DOHH2 (cell line): ENCODE measurements at regions not wholly inside any gene's neighbourhood (a gene's known extent, or its start where the extent isn't known, plus 50 kb on each side); places are given as distances from the start of the nearest gene placed in this dataset.
A peak's percentile ranks its signal among the peaks of the same experiment; 100 is the strongest.
"Not testable (repeated sequence)": the region's sequence is repeated elsewhere in the genome, so short reads cannot be mapped to it uniquely, and the experiment has no call there.

Experiments
- H3F3A ChIP-seq: fragments of 200-600 bp; sonication (generic), shearing (Covaris generic); 2 replicates; pipeline ENCODE4 v1.6.0; 2016; ENCODE audit warnings: antibody characterized with exemption, mild to moderate bottlenecking; ENCODE audit not compliant: control insufficient read depth, insufficient read depth
- H3K27ac ChIP-seq: fragments of 200-600 bp; sonication (generic); 2 replicates; pipeline ENCODE4 v1.5.1; 2014; ENCODE audit warnings: low read depth, mild to moderate bottlenecking, low read length, moderate library complexity
- H3K27me3 ChIP-seq: fragments of 200-600 bp; sonication (generic); 2 replicates; pipeline ENCODE4 v1.6.1; 2014; ENCODE audit warnings: mild to moderate bottlenecking, low read length, mixed read lengths; ENCODE audit not compliant: control insufficient read depth
- H3K36me3 ChIP-seq: fragments of 200-600 bp; sonication (generic); 2 replicates; pipeline ENCODE4 v1.6.1; 2014; ENCODE audit warnings: mild to moderate bottlenecking, low read length, moderate library complexity, mixed read lengths; ENCODE audit not compliant: control insufficient read depth
- H3K4me1 ChIP-seq: fragments of 200-600 bp; sonication (generic); 2 replicates; pipeline ENCODE4 v1.6.1; 2014; ENCODE audit warnings: mild to moderate bottlenecking, low read length, mixed read lengths; ENCODE audit not compliant: control insufficient read depth
- H3K4me2 ChIP-seq: fragments of 200-600 bp; sonication (generic); 2 replicates; pipeline ENCODE4 v1.6.0; 2014; ENCODE audit warnings: mild to moderate bottlenecking, low read length, moderate library complexity
- H3K4me3 ChIP-seq: fragments of 200-600 bp; sonication (generic); 2 replicates; pipeline ENCODE4 v1.5.1; 2014; ENCODE audit warnings: mild to moderate bottlenecking, low read length, mixed read lengths
- H3K79me2 ChIP-seq: fragments of 200-600 bp; sonication (generic); 2 replicates; pipeline ENCODE4 v1.6.1; 2014; ENCODE audit warnings: mild to moderate bottlenecking, low read length, mixed read lengths; ENCODE audit not compliant: control insufficient read depth
- H3K9me2 ChIP-seq: fragments of 200-600 bp; sonication (generic); replicated peaks from 2 replicates; pipeline ENCODE4 v1.6.1; 2014; ENCODE audit warnings: mild to moderate bottlenecking, low read length, mixed read lengths; ENCODE audit not compliant: control insufficient read depth
- H3K9me3 ChIP-seq: fragments of 200-600 bp; sonication (generic); 2 replicates; pipeline ENCODE4 v1.6.1; 2014; ENCODE audit warnings: antibody characterized with exemption, low read length, mixed read lengths; ENCODE audit not compliant: control insufficient read depth, insufficient read depth
- H4K20me1 ChIP-seq: fragments of 200-600 bp; sonication (generic); 2 replicates; pipeline ENCODE4 v1.6.0; 2014; ENCODE audit warnings: low read depth, mild to moderate bottlenecking, antibody characterized with exemption, low read length, moderate library complexity; ENCODE audit not compliant: control insufficient read depth, insufficient read depth
- EZH2phosphoT487 ChIP-seq: fragments of 200-600 bp; sonication (generic); IDR thresholded peaks from 2 replicates; pipeline ENCODE4 v1.6.1; 2017; ENCODE audit warnings: borderline replicate concordance, mild to moderate bottlenecking, antibody characterized with exemption, low read length, moderate library complexity, mixed read lengths
- TF ChIP-seq, protein P1 (sequence below): fragments of 200-600 bp; sonication (generic); IDR thresholded peaks from one replicate; pipeline ENCODE4 v1.5.1; 2014; ENCODE audit warnings: antibody characterized with exemption, mild to moderate bottlenecking, low read depth, low read length; ENCODE audit not compliant: poor library complexity, severe bottlenecking

DNA sequence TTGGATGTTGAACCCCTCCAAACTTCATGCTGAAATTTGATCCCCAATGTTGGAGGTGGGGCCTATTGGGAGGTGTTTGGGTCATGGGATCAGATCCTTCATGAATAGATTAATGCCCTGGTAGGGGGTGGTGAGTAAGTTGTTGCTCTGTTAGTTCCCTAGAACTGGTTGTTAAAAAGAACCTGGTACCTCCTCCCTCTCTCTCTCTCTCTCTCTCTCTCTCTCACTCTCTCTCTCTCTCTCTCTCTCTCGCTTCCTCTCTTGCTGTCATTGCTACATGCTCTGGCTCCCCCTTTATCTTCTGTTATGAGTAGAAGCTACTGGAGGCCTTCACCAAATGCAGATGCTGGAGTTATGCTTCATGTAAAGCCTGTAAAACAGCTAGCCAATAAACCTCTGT is 498.2 kb upstream of the NR5A2 start:
- Histone ChIP-seq H3F3A (no peaks in the 10 kb centered on the region), H4K20me1 (no peaks in the 10 kb centered on the region), H3K4me1 (no peaks in the 10 kb centered on the region), H3K9me3 (peaks cover 9% of the 10 kb centered on the region; the same call in 1 of the 2 replicates), H3K4me3 (no peak overlapping the region), H3K27me3 (no peaks in the 10 kb centered on the region), H3K79me2 (no peaks in the 10 kb centered on the region), H3K36me3 (no peaks in the 10 kb centered on the region), H3K27ac (no peak overlapping the region), H3K4me2 (no peak overlapping the region), H3K9me2 (no peaks in the 10 kb centered on the region)
- TF ChIP-seq, protein P1, sequence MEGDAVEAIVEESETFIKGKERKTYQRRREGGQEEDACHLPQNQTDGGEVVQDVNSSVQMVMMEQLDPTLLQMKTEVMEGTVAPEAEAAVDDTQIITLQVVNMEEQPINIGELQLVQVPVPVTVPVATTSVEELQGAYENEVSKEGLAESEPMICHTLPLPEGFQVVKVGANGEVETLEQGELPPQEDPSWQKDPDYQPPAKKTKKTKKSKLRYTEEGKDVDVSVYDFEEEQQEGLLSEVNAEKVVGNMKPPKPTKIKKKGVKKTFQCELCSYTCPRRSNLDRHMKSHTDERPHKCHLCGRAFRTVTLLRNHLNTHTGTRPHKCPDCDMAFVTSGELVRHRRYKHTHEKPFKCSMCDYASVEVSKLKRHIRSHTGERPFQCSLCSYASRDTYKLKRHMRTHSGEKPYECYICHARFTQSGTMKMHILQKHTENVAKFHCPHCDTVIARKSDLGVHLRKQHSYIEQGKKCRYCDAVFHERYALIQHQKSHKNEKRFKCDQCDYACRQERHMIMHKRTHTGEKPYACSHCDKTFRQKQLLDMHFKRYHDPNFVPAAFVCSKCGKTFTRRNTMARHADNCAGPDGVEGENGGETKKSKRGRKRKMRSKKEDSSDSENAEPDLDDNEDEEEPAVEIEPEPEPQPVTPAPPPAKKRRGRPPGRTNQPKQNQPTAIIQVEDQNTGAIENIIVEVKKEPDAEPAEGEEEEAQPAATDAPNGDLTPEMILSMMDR: no peak
- no peak for TF ChIP-seq EZH2phosphoT487

DNA sequence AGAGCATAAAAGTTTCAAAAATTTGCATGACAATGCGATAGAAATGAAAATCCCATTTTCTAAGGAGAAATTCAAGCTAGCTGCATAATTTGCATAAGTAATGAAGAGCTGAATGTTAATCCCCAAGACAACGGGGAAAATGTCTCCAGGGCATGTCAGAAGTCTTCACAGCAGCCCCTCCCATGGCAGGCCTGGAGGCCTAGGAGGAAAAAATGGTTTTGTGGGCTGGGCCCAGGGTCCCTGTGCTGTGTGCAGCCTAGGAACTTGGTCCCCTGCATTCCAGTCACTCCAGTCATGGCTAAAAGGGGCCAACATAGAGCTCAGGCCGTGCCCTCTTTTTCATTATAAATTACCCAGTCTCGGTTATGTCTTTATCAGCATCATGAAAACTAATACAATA is 494.1 kb upstream of the NR5A2 start:
- H3K27me3 ChIP-seq, H3K36me3 ChIP-seq, H3F3A ChIP-seq, H3K9me2 ChIP-seq, H3K4me2 ChIP-seq, H4K20me1 ChIP-seq, H3K27ac ChIP-seq, H3K4me1 ChIP-seq, H3K4me3 ChIP-seq, H3K79me2 ChIP-seq: not testable (repeated sequence)
- peaks cover 26% of the 10 kb centered on the region; the same call in 1 of the 2 replicates for H3K9me3 ChIP-seq

DNA sequence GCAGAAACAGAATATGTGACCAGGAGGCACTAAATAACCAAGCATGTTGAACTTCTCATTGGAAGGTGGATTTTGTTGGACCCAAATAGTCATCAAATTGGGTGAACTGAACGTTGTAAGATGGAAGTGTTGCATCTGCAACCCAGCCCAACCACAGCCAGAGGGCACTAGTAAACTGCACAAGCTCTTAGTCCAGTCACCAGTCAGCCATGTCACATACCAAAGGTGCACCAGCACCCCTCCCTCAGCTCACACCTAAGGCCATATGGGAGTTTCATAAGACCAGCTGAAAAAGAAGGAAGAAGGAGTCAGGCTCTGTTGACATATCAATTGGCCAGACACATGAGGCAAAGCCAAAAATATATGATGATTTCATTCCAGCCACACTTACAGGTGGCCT is 481.7 kb upstream of the NR5A2 start:
- Histone ChIP-seq H3K79me2 (no peaks in the 10 kb centered on the region), H3K27ac (no peak overlapping the region), H3K9me2 (no peaks in the 10 kb centered on the region), H4K20me1 (no peaks in the 10 kb centered on the region), H3K36me3 (no peaks in the 10 kb centered on the region), H3K27me3 (no peaks in the 10 kb centered on the region), H3K4me1 (no peaks in the 10 kb centered on the region), H3F3A (no peaks in the 10 kb centered on the region), H3K4me2 (no peak overlapping the region), H3K9me3 (no peaks in the 10 kb centered on the region), H3K4me3 (no peak overlapping the region)
- TF ChIP-seq, protein P1: peak; percentile 46
- no peak for TF ChIP-seq EZH2phosphoT487

DNA sequence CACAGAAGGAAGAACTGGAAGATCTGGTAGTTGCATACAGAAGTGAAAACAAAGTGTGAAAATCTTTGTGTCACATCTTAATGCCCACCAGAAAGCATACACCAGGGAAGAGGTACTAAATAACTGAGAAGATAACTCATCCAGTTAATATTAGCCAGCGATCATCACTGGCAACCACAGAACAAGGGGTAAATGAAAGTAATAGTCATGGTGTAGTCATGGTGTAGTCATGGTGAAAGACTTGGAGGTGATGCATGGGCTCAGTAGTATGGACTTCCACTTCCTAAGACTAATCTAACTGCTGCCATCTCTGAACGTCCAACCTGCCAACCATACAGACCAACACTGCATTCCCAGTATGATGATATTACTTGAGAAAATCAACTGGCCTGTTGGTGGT is 481.2 kb upstream of the NR5A2 start:
- H3K36me3 ChIP-seq: no peaks in the 10 kb centered on the region
- H3K4me1 ChIP-seq: no peaks in the 10 kb centered on the region
- TF ChIP-seq EZH2phosphoT487: no peak
- TF ChIP-seq, protein P1: no peak
- H3K27ac ChIP-seq: no peak overlapping the region
- no peaks in the 10 kb centered on the region for H3F3A ChIP-seq
- no peaks in the 10 kb centered on the region for H4K20me1 ChIP-seq
- H3K9me2 ChIP-seq: no peaks in the 10 kb centered on the region
- no peak overlapping the region for H3K4me3 ChIP-seq
- no peaks in the 10 kb centered on the region for H3K27me3 ChIP-seq
- no peaks in the 10 kb centered on the region for H3K79me2 ChIP-seq
- H3K4me2 ChIP-seq: no peak overlapping the region
- no peaks in the 10 kb centered on the region for H3K9me3 ChIP-seq
